GM12873 (cell line): ENCODE measurements at regions not wholly inside any gene's neighbourhood (a gene's known extent, or its start where the extent isn't known, plus 50 kb on each side); places are given as distances from the start of the nearest gene placed in this dataset.

ENCODE experiments used
- TF ChIP-seq, protein P1 (sequence below): IDR thresholded peaks from 2 replicates; pipeline ENCODE4 v1.5.1; 2012; ENCODE audit warnings: low read depth, mild to moderate bottlenecking, moderate library complexity, low read length, control low read depth; ENCODE audit not compliant: insufficient read depth; ENCODE audit errors: missing control alignments

DNA sequence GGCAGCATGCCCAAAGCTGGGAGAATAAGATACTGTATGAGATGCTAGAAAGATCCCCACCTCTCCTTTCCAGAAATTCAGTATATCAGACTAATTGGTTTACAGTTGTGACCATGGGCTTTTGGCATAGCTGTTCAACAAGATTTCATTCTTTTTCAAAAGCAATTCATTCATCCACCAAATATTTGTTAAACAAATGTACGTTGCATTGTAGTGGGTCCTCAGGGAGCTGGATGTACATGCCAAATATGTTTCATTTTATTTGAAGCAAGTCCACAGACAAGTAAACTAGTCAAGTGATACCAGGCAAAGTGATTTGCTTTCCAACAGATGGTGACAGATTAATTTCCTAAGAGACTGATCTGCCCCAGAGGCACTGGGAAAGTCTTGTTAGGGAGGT lies 85.8 kb upstream of the ESR1 start:
- TF ChIP-seq, protein P1, sequence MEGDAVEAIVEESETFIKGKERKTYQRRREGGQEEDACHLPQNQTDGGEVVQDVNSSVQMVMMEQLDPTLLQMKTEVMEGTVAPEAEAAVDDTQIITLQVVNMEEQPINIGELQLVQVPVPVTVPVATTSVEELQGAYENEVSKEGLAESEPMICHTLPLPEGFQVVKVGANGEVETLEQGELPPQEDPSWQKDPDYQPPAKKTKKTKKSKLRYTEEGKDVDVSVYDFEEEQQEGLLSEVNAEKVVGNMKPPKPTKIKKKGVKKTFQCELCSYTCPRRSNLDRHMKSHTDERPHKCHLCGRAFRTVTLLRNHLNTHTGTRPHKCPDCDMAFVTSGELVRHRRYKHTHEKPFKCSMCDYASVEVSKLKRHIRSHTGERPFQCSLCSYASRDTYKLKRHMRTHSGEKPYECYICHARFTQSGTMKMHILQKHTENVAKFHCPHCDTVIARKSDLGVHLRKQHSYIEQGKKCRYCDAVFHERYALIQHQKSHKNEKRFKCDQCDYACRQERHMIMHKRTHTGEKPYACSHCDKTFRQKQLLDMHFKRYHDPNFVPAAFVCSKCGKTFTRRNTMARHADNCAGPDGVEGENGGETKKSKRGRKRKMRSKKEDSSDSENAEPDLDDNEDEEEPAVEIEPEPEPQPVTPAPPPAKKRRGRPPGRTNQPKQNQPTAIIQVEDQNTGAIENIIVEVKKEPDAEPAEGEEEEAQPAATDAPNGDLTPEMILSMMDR: no peak

DNA sequence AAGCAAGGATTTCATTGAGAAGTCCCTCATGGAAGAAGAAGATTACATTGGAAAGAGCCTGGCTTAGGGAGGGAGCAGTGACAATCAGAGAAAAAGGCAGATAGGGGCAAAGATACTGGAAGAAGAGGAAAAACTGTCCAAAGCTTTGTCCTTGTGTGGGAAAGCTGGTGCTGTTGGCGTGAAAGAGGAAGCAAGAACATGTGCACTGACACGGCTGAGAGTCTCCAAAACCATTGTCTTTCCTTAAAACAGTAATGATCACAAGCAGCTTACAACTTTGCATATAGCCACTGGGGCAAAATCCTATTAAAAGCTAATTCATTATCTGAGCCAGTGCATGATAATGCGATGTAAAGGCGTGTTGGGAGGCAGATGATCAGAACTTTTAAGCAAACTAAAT lies 85.1 kb upstream of the ESR1 start:
- TF ChIP-seq, protein P1: no peak

GRCh38 chr6:151723152-151723551 lies 84.3 kb upstream of the ESR1 start:
- TF ChIP-seq, protein P1: no peak

DNA sequence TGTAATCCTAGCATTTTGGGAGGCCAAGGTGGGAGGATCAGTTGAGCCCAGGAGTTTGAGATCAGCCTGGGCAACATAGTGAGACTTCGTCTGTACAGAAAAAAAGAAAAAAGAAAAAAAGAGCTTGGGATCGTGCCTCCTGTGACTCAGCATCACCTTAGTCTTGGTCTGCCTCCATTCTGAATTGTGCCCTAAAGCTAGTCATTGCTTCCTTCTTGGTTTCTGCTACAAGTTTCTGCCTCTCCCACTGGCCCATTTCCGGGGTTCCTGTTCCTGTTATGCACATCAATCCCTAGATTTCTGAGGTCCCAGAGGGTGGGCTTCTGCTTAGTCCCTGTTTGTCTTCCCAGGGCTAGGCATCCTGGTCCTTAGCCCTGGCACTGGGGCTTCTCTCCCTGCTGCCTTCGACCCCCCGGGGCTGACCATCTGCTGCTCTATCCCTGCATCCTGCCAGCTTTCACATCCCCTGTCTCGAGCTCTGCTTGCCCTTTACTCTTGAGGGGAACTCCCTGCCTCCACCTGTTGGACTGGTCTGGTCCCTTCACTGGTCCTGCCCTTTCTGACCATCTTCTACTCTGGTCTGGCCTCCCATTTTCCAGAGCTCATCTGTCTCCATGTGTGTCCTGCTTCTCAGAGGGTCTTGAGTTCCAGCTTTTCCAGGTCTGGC lies 77.5 kb upstream of the ESR1 start:
- TF ChIP-seq, protein P1: no peak

- TF ChIP-seq, protein P1: no peak
Observed at GRCh38 chr6:151730496-151730870, 77.0 kb upstream of the ESR1 start.

DNA sequence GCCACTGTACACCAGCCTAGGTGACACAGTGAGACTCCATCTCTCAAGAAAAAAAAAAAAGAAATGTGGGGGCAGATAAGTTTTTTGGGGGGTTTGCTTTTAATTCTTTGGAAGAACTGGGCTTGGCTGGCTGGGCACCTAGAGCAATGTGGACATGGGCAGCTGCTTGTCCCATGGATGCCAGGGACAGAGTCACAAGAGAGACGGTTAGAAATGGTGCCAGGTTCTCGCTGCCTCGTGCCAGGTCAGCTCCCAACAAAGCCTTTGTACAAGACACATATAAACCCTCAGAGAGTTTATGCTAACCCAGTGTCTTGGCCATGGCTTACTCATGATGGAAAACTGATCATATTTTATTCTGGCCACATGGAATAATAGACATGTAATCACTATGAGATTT lies 76.2 kb upstream of the ESR1 start:
- TF ChIP-seq, protein P1: no peak

DNA sequence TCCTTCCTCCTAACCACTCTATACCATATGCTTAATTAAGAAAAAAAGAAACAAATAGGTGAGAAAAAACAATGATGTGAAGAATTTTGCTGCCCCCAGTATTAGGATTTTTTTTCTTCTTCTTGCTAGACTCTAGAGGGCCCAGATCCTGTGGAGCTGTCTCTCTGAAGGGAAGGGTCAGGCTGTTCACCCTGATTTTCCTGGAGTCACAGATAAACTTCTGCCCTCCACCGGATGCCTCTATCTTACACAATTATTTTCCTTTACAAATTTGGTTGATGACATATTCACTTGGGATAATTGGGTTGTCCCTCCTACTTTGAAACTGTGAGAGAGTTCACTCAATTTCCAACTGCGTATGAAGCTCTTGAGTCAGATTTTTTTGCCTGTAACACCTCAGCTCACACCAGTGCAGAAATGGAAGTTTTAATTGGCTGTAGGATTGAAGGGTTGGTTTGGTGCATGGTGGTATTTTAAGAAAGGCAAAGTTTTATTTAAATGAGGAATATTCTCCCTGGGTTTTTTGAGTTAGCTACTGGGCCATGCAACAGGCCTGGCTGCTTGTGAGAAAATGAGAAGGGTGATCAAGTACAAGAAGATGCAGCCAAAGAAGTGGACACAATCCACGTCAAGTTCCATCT lies 73.7 kb upstream of the ESR1 start:
- TF ChIP-seq, protein P1: no peak
